Stimulated activated CD8-positive, alpha-beta memory T cell treated with anti-CD3 and anti-CD28 coated beads, Interleukin-15, amount 100 ng/mL, for 4 hours (primary cell): ENCODE measurements at regions not wholly inside any gene's neighbourhood (a gene's known extent, or its start where the extent isn't known, plus 50 kb on each side); places are given as distances from the start of the nearest gene placed in this dataset.

ENCODE experiments used
- DNase-seq, 2 donors: peaks; one replicate each; pipeline ENCODE4 v3.0.0-alpha.2; 2020; ENCODE audit warnings: low read depth in 2 of 2

DNA sequence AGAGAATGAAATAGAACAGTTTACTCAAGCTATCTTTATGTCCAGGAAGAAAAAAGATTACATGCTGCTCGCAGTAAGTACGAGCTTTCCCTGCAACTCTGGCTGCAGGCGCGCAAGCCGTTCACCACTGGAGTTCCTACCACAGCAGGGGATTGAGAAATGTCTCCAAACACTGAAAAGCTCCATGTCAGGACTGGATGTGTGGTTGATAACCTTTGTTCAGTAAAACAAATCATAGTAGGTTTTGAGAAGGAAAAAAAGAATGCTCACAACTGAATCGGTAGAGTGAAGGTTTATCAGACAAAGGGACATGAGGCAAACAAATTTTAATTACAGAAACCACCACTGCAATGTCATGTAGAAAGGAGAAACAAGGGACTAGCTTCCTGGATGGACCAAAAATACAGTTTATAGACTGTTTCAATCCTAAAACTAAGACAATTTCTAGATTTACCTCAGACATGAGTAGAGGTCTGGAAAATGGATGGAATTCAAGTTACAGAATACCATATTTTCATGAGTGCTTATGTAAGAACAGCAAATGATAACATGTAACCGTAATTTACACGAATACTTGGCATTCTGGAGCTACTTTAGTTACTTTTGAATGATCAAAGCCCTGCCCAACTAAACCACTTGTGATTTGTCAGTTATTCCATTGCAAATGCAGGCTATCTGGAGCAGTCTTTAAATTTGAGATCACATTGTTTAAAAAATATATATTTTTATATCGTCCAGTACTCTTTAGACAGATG is 471.1 kb downstream of the SHQ1 start:
- no peak for DNase-seq

DNA sequence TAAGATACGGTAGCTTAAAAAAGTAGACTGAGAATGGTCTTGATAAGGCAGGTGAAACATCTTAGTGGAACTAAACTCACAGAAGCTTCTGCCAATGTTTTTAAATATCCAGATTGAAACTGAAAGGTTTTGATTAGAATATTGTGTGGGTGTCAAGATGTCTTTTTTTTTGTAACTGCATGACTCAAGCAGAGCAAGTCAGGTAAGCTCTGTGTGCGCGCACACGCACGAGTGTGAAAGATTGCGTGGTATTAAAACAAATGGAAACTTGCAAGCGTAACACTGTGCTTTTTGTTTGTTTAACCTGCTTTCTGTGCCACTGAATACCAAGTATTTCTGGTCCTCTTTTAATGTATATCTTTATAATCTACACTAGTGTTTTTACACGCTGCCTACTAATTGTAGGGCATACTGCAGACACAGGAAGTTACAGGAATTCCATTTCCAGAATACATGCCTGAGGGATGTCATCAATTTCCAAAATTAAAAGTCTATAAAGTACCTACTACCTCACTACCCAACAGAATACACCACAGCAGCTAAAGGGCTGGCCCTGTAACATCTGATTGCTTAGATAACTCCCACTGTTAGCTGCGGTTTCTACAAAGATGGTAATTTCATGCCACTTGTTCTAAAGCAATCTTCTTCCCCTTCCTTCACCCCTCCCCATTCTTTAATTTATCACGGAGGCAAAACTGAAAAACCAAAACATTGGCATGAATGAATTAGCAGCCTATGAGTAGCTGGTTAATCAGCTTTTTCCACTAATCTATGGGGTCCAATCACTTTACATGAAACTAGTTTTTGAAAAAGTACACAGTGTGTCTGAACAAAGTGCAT is 472.8 kb downstream of the SHQ1 start:
- peak in 1 of 2 donors; percentile 22 for DNase-seq

DNA sequence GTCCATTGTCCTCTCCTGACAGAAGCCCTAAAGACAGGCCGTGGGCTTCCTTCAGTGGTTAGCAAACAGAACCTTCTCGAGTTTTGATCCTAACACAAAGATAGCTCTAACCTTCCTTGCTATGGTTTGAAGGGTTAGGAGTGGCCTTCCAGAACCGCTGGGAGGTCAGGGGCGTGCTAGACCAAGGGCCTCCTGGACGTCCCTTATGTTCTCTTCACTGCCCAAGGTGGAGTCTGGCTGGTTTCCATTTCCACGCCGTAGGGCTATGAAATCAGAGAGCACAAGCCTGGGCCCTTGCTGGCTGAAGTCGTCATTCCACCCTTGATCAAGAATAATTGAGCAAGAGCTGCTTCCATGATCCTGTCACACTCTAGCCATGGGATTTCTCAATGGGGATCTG is 475.1 kb downstream of the SHQ1 start:
- no peak for DNase-seq

DNA sequence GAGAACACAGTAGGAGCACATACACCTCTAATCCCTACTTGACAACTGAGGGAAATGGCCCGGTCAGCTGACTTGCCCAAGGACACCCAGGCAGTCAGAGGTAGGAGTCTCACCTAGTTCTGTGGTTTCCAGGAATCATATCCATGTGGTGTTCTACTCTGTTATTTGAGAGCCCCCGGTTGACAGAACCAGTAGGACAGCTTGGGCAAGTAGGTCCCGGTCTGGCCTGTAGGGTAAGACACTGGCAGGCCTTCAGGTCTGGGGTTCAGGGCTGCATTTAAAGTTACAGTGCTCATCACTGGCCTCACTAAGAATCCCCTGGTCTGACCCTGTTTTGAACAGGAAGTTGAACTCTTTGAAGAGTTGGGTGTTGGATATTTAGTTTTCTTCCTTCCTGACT is 476.1 kb downstream of the SHQ1 start:
- no peak for DNase-seq

DNA sequence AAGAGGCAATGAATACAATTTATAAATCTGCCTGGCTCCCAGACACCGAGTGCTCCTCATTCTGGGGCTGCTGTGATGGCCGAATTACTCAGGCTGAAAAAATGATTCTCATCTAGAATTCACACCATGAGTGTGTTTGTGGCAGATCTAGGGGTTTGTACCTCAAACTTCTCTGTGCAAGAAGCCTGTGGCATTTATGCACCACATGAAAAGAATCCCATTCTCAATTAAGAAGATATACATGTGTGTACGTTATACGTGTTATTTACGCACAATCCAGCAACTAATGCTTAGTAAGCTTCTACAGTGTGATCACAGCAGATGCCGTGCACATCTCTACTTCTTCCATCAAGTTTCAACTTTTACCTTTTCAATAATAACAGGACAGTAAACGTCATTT is 476.8 kb downstream of the SHQ1 start:
- DNase-seq = no peak

DNA sequence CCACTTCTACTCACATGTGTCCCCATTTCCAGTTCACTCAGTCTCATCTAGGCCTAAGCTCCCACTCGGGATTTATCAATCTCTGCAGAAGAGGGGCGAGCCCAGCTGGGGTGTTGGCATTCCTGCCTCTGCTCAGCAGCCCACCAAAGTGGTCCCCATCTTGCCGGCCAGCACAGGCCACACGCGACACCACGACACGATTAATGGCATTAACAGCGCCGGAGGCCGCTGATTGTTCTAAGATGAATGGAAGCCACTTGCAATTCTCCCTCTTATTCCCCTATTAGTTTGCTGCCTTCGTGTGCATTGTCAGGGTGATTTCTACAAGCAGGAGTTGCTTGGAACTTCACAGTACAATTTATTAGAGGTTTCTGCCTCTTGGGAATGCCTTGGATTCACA is 477.3 kb downstream of the SHQ1 start:
- DNase-seq = no peak

DNA sequence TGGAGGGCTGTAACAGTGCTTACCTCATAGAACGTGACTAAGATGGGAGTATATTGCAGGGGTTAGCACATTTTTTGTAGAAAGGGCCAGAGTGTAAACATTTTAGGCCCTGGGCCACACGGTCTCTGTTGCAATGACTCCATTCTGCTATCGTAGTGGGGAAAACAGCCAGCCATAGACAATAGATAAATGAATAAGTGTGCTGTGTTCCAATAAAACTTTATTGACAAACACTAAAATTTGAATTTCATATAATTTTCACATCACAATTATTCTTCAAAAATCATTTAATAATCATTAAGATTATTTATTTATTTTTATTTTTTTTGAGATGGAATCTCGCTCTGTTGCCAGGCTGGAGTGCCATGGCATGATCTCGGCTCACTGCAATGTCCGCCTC is 478.6 kb downstream of the SHQ1 start:
- no peak for DNase-seq

DNA sequence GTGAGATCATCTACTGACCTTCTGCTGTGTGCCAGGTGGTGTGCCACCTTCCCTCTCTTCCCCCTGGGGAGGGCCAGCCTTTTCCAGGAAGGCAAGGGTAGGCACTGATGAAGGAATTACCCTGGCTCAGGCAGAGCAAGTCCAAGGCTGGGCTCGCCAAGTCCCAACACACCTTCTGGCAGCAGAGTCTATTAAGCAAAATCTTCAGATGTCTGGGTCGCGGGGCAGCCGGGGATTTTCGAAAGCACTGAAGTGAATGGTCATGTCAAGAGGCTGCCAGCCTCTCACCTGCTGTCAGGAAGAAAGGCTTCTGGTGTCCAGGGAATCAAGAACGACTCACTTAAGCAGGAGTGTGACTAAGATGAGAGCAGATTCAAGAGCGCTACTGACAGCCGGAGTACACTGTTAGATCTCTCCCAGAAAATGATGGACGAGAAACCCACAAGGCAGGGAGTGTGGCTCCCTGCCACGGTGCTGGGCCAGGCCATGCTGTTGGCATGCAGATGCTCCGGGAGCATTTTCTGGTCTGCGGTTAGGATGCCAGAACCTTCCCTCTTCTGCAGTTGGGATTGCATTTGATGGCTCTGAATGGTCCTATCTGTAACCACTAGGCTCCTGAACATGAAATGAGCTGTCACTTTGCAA is 479.8 kb downstream of the SHQ1 start:
- no peak for DNase-seq

DNA sequence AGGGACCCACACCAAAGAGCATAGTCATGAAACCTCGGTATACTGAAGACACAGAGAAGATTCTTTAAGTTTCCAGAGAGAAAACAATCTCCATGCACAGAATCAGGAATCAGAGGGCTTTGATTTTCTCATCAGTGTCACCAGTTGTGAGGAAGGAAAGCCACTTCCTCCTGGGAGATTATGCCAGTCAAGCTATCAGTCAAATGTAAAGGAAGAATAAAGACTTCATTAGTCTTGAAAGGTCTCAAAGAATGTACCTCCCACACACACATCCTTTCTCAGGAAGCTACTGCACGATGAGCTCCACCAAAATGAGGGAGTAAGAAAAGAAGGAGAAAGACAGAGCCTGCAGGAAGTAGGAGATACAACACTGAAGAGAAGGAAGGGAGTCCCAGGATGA is 486.3 kb downstream of the SHQ1 start:
- no peak for DNase-seq

DNA sequence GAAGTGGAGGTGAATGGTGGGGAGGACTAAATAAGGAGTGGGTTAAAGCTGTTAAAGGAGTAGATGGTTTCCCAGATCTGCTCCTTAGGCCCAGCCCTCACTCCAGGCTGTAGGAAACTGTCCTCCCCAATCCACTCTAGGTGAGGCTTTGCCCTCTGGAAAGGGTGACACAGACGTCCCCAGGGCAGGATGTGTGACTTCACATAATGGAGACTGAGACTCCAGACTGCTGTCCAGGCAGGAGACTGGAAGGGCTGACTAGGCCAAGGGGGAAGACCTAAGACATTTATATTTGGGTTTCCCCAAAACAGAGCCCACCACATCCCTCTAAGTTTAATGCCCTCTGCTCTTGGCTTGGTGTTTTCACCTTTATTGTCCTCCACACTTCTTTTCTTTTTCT is 488.5 kb downstream of the SHQ1 start:
- DNase-seq = no peak

DNA sequence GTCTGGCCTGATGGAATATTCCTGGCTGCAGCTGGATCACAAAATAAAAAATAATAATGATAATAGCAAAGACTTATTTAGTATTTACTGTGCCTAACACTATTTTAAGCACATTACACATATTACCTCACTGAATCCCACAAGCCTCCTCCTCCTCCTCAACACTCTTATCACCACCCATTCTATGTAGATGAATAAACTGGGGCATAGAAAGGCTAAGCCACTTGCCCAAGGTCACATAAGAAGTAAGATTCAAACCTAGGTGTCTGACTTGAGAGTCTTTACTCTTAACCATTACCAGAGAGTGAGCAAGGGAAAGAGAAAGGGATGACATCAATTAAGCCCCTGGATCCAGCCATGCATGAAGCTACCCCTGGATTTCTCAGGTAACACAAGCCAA is 493.1 kb downstream of the SHQ1 start:
- DNase-seq = no peak

DNA sequence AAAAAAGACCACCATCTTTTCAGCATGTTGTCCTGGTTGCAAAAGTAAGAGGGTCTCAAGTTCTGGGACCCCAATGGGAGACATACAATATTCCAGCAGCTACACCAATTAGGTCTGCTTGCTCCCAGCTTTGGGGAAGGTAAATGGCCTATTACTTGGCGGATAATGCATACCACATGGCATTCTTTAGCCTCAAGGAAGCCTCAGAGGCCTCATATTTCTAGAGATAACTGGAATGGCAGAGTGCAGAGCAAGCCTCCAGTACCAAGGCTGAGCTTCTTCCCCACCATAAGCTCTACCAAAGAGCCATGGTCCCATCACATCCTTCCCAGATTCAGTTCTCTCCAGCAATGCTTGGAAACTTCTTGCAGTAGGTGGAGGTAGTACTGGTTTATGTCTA is 493.8 kb downstream of the SHQ1 start:
- DNase-seq = no peak

DNA sequence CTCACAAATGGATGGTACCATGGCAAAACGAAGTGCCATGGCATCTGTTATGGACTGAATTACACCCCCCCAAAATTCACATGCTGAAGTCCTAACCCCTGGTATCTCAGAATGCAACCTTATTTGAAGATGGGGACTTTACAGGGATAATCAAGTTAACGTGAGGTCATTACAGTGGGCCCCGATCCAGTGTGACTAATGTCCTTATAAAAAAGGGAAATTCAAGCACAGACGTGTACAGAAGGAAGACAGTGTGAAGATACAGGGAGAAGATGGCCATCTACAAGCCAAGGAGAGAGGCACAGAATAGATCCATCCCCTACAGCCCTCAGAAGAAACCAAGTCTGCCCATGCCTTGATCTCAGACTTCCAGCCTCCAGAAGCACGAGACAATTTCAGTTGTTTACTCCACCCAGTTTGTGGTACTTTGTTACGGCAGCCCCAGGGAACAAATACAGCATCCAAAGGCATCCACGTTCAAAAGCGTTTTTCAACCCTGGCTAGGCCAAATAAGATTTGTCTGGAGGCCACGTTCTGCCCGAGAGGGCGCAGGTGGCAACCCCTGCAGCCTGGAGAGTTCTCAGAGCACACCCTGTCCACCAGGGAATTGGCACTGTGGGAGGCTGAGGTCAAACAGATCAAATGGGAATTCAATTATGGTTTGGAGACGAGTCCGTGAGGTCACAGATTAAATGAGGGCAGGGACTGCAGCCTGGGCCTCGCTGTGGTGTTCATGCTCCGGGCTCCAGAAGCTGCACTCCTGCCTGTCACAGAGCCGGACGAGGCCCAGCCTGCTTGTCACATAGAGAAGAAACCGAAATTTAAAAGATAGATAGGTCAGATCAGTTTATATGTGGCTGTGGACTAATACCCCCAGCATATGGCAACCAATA is 494.8 kb downstream of the SHQ1 start:
- no peak for DNase-seq

DNA sequence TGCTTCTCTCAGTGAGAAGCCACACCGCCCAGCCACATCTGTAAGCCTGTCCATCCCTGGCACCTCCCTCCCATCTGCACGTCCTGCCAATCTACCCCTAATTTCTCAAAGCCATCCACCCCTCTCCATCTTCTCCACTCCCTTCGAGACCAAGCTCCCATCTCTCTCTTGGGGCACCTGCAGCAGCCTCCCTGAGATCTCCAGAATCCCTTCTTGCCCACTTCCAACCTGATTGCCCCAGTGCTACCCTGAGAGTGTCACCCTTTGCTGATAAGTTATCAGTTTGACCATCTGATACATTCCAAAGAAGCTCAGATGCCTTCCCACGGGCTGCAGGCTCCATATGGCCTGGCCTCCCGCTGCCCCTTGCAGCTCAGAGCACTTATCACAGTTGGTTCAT is 496.1 kb downstream of the SHQ1 start:
- no peak for DNase-seq

DNA sequence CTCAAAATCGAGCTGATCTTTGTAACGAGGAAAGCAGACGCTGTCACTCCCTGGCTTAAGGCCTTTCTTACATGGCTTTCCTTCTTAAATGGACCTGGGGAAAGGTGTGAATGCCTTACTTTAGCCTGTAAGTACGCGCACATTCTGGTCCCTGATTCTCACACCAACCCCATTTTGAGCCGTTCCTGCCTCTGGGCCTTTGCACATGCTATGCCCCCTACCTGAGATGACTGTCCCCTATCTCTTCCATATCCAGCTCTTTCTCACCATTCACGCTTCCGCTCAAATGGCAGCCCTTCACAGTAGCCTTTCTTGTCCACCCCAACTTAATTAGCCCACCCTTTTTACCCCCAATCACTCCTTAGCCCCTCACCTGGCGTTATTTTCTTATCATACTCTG is 496.7 kb downstream of the SHQ1 start:
- DNase-seq = no peak

DNA sequence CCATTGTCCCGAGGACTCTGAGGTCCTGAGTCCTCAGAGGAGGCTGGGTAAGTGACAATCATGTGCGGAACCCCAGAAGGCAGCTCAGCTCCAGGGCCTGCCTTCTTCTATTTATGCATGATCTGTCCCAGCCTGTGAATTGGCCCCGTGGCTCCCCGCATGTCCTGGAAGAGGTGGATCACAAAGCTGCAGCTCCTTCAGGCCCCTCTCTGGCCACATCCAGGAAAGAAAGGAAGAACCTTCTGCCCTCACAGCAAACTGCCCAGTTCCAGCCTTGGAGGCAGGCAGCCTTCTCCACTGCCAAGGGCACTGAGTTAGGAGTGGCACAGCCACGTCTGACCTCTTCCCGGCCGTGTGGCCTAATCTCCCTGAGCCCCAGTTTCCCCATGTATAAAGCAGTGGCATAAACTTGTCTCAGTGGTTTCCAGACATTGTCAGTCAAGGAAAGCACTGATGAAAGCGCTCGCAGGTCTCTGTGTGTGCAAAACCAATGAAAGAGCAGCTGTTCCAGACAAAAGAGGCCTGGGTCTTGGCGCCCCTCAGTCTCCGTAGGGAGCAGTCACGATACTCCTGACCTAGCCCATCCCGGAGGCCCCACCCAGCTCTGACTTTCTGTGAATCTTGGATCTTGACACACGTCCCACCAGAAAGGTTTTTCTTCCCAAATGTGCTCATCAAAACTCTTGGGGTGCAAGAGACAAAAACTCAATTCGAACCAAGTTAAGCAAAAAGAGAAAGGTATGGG is 497.3 kb downstream of the SHQ1 start:
- no peak for DNase-seq

DNA sequence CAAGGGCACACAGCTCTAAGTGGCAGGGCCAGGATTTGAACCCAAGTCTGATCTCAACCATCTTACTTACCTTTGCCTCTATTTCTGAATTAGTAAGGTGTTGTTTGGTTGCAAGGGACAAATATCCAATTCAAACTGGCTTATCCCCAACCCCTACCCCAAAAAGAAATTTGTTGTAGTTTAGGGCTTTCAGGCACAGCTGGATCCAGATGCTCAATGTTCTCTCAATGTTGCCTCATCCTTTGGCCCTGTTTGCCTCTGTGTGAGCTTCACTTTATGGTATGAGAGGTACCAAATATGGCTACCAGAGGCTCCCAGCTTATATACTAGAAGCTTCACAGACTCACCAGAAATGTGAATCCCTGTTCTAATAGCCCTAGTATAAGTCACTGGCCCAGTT is 499.9 kb downstream of the SHQ1 start:
- no peak for DNase-seq

DNA sequence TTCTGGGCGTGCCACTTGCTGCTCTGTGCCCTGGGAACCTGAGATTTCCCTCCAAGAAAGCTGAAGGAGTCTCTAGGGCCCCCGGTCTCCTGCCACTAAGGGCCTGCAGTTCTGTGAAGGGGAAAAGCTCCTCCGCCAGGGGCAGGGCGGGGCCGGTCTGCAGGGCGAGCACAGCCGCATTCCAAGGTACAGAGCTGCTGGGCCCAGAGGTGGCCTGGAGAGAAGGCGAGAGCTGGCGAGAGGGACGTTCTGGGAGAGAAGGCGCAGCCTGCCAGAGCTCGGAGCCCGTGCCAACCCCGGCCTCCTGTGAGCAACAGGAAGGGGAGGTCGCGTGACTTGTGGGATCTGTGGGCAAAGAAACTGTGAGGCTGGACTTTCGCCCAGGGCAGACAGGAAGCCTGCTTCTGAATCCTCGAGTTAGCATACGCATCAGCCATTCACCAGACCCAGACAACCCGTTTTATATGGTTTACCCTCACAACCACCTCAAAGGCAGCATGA is 500.4 kb downstream of the SHQ1 start:
- DNase-seq = peak in 1 of 2 donors; percentile 33

DNA sequence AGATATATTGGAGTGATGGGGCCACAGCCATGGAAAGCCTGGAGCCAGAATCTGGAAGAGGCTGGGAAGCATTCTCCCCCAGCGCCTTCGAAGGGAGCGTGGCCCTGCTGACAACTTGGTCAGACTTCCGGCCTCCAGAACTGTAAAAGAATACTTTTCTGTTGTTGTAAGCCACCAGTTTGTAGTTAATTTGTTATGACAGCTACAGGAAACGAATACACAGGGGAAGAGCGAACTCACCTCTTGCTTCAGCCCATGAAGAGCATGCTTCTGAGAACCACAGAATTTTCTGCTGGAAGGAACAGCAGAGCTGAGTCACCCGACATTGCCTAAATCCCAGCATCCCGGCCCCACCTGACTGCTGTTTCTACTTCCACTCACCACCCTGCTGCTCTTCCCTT is 501.7 kb downstream of the SHQ1 start:
- DNase-seq = no peak

DNA sequence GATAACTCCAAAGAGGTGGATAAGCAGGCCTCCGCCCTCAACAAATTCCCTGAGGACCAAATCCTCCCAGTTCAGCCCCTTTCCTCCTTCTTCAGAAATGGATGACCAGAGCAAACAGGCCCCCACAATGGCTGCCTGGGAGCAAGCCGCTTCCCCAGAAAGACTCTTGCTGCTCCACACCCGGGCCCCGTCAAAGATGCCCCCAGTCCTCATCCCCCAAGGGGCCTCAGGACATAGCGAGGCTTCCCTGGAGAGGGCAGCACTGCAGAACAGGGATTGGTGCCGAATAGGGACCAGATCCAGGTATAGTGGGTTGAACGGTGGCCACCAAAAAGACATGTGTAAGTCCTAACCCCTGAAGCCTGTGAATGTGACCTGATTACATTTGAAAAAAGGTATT is 502.3 kb downstream of the SHQ1 start:
- no peak for DNase-seq
